Right ventricle myocardium inferior (tissue), 1 donor: ENCODE measurements at regions not wholly inside any gene's neighbourhood (a gene's known extent, or its start where the extent isn't known, plus 50 kb on each side); places are given as distances from the start of the nearest gene placed in this dataset.
"Not testable (repeated sequence)": the region's sequence is repeated elsewhere in the genome, so short reads cannot be mapped to it uniquely, and the experiment has no call there.

Experiments
- ATAC-seq: fragments of 200-7000 bp; cut with Tn5 transposase; one replicate; pipeline ENCODE4 v1.9.1; 2020; ENCODE audit warnings: mild to moderate bottlenecking, moderate library complexity
- DNase-seq: peaks from one replicate; pipeline ENCODE4 v3.0.0; 2021; ENCODE audit errors: missing footprints
- intact Hi-C: fragments of 100-400 bp; cut with DNase I; formaldehyde crosslinking; loops from one replicate; pipeline ENCODE4 v1.11.0; 2022
- donor health status: DM: no; HTN: yes; CAD: no; lungs with severe emphysema.

DNA sequence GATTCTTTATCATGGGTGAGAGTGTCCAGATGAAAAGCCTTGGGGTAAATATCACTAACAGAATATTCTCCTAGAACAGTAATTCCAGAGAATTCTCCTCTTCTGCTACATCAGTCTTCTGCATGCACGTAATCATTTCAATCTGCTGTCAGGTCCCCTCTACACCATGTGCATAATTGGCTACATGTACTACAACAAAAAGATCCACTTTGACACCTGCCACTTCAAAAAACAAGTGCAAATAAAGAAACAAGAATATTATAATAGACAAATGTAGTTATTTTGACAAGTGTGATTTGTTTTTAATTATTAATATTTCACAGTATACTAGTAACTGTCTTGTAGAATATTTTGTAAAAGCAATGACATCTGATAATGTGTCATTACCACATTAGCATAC, 154.2 kb downstream of the SAMD5 start:
- intact Hi-C loops, result no loop called here
- no peak for ATAC-seq
- no peak for DNase-seq

- intact Hi-C loops, result no loop called here
- no peak for DNase-seq
- no peak for ATAC-seq
These were observed 155.6 kb downstream of the SAMD5 start for GRCh38 chr6:147664092-147664491.

DNA sequence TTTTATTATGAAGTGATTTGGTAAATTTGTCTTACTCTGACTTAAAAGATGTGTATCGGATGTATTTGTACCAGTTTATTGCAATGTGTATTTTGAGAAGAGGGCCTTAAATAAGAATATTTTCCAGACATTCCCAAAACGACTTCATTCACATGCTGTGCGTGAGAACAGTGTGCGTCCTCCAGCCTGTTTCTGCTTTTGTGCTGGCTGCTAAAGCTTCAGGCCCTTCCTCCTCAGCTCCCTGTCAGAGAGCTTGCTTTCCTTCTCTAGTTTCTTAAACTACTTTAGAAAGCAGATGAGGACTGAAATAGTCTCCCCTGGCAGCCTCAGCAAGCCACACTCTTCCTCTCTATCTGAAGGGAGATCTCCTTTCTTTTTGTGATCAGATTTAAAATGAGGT, 157.8 kb downstream of the SAMD5 start:
- intact Hi-C loops, result no loop called here
- DNase-seq (no peak), ATAC-seq (no peak)

GRCh38 chr6:147667082-147667481, 158.6 kb downstream of the SAMD5 start:
- no peak for DNase-seq
- intact Hi-C loops, result no loop called here
- ATAC-seq, result no peak

- intact Hi-C loops, result no loop called here
- ATAC-seq, result no peak
- no peak for DNase-seq
These were observed 165.6 kb downstream of the SAMD5 start for GRCh38 chr6:147674099-147674498.

DNA sequence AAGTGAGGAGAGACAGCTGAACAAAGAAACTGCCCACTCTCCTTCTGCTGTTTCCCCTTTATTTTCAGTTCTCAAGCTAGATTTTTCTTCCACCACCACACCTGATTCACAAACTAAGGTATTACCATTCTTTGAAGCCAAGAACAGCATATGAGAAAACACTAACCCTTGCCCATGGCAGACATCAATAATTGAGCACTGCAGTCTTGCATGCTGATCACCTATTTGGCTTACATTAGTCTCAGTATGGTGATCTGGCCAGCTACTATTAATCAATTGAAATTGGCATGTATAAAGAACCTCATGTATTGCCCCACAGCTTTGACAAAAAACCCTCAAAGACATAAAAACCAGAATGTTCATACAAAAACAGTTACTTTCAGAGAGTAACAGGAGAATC, 166.3 kb downstream of the SAMD5 start:
- intact Hi-C loops, result no loop called here
- no peak for DNase-seq
- no peak for ATAC-seq

DNA sequence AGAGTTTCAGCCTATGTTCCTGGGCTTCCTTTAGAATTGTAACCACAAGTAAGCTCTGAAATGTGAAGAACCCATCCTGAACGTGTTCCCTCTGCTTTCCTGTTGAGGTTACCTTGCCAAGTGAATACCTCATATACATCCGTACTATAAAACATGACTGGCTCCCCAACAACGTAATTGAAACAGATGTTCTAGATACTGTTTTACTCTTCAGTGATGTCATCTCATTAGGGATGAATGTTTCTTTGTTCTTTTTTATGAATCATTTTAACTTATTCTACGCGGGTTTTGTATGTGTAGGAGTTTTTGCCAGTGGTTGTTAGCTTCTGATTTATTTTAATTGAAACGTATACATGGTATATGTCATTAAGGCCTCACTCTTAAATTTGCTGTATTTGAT, 166.8 kb downstream of the SAMD5 start:
- DNase-seq (no peak), ATAC-seq (no peak)
- intact Hi-C loops, result no loop called here

GRCh38 chr6:147676495-147677199, 168.2 kb downstream of the SAMD5 start:
- intact Hi-C loops, result no loop called here
- ATAC-seq, result no peak
- no peak for DNase-seq

DNA sequence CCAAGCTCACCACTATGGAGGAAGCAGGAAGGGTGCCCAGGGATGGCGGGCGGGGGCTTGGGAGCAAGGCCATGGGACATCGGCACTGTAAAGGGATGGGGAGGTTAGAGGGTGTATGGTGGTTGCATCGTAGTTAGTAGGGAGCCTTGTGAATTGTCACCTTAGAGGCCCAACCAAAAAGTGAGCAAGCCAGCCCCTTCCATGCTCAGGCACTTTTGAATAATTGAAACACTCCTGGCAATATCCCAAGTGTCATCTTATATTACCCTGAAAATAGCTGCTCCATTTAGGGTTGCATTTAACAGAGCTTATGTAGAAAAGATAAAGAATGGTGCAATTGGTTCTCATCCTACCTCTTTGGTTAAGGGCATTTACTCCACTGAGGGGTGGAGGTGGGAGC, 169.2 kb downstream of the SAMD5 start:
- no peak for ATAC-seq
- DNase-seq, result no peak
- intact Hi-C loops, result no loop called here

DNA sequence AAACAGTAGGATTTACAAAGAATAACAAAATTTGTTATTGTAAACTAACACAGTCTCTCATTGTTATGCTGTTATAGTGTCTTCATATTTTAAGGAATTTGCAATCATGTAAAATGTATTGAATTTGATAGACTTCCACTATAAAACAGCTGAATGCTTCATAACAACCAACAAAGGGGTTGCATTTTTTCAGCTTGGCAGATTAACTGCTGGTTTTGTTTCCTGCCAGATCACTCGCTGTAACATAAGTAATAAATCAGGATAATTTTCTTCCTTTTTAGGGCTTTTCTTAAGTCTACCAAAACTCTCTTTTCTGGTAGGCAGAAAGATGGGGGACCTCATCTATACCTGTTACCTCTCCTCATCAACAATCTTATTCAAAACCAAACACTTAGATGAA, 169.8 kb downstream of the SAMD5 start:
- intact Hi-C loops, result no loop called here
- ATAC-seq, result no peak
- DNase-seq, result no peak

DNA sequence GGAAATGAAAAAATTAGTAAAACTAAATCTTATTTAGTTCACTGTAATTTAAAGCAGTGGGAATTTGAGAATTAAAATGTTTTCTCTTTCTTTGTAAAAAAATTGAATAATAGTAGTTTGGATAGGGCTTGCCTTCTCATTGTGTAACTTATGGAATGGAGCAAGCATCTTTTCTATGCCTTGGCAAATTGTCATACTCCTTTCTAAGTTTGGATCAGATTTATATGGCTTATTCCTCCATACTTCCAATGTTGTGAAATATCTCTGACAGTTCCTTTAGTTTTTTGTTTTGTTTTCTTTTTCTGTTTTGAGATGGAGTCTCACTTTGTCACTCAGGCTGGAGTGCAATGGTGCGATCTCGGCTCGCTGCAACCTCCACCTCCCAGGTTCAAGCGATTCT, 176.4 kb downstream of the SAMD5 start:
- intact Hi-C loops, result no loop called here
- ATAC-seq (no peak), DNase-seq (no peak)

DNA sequence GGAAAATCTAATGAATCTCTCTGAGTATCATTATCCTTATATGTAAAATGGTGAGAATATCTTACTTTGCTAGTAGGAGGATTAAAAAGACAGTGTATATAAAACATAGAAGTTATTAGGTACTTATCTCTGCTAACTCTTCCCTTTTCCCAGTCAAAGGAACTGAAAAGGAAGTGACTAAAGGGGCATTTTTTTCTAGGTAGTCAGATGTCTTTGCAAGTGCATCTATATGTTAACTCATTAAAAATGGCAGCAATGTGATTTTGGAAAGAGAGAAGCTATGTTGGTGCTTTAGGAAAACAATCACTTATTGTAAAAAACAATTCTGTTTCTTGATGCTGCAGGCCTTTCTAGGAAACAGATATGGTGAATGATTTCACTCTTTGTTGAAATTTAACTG, 180.9 kb downstream of the SAMD5 start:
- DNase-seq, result no peak
- ATAC-seq, result no peak
- intact Hi-C loops, result no loop called here

DNA sequence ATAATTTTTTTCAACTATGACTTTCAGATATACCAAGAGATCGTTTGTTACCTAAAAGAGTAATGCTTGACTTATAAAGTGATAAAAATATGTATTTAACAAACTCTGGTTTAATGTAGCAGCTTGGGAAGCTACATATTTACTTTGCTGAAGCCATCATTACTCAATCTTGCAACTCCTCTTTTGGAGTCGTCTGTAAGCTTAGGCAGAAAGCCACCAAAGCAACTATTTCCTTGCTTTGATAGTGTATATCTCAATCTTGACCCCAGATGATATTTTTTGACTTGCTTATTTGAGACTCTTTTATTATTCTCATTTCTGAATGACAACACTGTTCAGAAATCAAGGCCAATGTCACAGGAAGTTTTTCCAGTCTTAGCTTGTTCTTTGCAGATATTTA, 183.0 kb downstream of the SAMD5 start:
- no peak for ATAC-seq
- DNase-seq, result no peak
- intact Hi-C loops, result no loop called here

DNA sequence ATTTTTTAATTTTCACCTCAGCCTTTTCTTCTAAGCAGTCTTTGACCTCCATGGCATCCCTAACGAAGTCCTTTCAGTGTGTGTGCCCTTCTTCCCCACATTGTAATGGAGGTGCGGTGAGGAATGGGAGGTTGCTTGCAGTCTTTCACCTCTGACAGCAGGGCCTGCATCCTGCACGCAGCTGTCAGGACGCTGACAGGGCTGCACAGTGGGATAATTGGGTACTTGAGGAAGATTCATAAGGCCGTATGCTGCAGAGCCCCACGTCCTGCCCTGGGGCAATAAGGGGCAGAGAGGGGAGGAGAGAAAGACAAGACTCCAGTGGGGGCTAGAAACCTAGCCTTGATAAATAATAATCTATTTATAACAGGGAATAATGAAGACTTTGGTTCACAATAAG, 184.7 kb downstream of the SAMD5 start:
- ATAC-seq, result no peak
- no peak for DNase-seq
- intact Hi-C loops, result no loop called here

DNA sequence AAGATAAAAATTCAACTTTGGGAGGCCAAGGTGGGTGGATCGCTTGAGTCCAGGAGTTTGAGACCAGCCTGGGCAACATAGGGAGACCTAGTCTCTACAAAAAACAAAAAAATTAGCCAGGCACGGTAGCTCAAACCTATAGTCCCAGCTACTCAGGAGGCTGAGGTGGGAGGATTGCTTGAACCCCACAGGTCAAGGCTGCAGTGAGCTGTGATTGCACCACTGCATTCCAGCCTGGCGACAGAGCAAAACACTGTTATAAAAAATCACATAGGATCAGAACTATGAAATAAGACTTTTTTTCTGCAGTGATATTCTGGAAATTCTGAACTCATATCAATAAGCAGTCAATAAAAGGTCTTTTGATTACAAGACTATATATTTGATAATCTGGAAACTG, 186.1 kb downstream of the SAMD5 start:
- ATAC-seq, intact Hi-C loops, DNase-seq: not testable (repeated sequence)

GRCh38 chr6:147695819-147696218, 187.3 kb downstream of the SAMD5 start:
- DNase-seq (no peak), ATAC-seq (no peak)
- intact Hi-C loops, result no loop called here

GRCh38 chr6:147699140-147699539, 190.7 kb downstream of the SAMD5 start:
- intact Hi-C loops, result no loop called here
- no peak for ATAC-seq
- DNase-seq, result no peak

DNA sequence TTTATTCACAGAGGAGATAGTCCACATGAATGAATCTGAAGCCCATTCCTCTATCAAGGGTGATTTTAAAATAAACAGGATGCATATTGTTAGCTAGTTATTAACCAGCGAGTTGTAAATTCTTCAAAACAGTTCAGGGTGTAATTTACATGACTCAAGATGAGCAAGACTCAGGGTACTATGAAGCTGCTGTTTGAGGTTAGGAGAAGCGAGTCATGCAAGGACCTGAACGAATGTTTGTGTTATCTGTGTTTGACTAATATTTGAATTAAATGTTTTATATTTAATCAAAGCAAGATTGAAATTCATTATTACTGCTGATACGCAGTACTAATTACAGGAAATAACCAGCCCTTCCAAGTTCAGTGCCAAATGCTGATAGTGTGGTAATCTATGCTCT, 191.1 kb downstream of the SAMD5 start:
- intact Hi-C loops, result no loop called here
- ATAC-seq, result no peak

DNA sequence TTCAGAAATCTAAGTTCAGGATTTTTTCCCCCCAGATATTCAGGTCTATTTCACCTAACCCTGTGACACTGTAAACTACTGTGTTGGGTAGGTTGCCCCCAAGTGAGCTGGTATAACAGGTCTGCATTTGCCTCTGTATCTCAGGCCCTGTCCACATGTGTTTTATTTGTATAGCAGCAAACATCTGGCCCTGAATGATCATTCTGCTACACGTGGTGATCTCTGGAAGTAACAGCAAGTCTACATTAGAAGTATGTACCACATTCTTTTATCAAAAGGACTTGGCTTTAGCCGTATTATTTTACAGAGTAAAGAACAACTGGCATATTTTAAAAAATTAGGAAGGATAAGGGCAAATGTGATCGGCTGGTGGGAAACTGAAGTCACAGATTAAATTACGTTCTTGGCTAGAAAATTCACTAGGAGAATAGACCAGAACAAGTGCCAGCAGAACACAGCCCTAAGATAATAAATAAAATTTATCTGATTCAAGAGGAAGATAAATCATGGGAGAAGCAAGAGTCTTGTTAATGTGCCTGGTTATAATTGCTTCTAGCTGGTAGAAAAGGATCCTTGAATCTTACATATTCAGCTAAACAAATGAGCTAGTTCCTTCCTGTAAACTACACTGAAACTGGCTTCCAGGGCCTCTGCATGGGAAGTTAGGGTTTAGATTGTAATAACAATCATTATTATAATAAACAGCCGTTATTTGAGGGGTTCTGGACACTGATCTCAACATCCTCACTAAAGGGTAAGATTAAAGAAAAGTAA, 192.1 kb downstream of the SAMD5 start:
- no peak for DNase-seq
- intact Hi-C loops, result no loop called here
- no peak for ATAC-seq

More for the DNA sequence above, 191.1 kb downstream of the SAMD5 start:
- no peak for DNase-seq

GRCh38 chr6:147704691-147705090, 196.2 kb downstream of the SAMD5 start:
- no peak for ATAC-seq
- intact Hi-C loops, result no loop called here
- DNase-seq, result no peak

DNA sequence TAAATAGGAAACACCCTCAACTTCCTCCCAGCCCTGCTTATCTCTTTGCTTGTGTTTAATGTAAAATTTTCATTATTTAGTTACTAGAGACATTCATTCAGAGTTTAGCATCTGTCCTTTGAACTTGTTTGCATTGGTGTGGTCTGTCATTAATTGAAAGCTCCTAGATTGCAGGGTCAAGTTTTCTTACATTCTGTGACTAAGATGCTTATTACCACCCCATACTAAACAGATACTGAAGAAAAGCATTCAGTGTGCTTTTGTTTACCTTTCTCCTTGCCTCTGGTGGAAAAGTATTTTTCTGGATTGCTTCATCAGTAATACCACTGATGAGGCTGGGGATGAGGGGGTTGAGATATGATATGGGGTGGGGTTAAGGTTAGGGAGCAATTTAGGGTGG, 199.0 kb downstream of the SAMD5 start:
- intact Hi-C loops, result no loop called here
- no peak for DNase-seq
- ATAC-seq, result no peak
